Stomach (tissue), 4 donors: ENCODE measurements at regions not wholly inside any gene's neighbourhood (a gene's known extent, or its start where the extent isn't known, plus 50 kb on each side); places are given as distances from the start of the nearest gene placed in this dataset.

ENCODE experiments used
- CTCF ChIP-seq, 7 experiments: fragments of 450-650 bp in 4 of 7; fragments of 200-600 bp in 3 of 7; sonication (generic) in 3 of 7; IDR thresholded peaks; one replicate each; pipeline ENCODE4 v1.5.1; 2016 to 2019; ENCODE audit warnings: antibody characterized with exemption in 7 of 7, control low read depth in 2 of 7, mild to moderate bottlenecking in 1 of 7
- EP300 ChIP-seq: sonication (generic); formaldehyde crosslinking; IDR thresholded peaks from one replicate; pipeline ENCODE4 v1.6.1; 2017; ENCODE audit warnings: antibody characterized with exemption
- POLR2A ChIP-seq, 4 donors: fragments of 450-650 bp; IDR thresholded peaks; one replicate each; pipeline ENCODE4 v1.6.1; 2016; ENCODE audit warnings: antibody characterized with exemption in 4 of 4, control low read depth in 2 of 4, mild to moderate bottlenecking in 1 of 4, moderate library complexity in 1 of 4
- POLR2AphosphoS5 ChIP-seq, 3 donors: sonication (generic); formaldehyde crosslinking; IDR thresholded peaks; one replicate each; pipeline ENCODE4 v1.6.1; 2016; ENCODE audit warnings: antibody characterized with exemption in 3 of 3

DNA sequence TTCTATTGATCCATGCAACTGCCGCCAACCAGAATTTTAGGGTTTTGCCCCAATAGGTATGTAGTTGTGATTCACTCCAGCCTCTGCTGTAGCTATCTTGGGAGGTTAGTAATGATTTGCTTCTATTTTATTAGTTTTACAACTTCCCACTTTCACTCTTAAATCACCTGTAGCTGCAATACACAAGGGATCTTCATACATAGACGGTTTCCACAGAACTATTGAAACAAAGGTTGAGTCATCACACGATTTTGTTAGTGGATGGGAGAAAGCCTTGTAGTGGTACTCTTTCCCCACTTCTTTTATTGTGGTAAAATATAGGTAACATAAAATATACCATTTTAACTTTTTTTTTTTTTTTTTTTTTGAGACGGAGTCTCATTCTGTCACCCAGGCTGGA is 104.2 kb upstream of the SPRED2 start:
- TF ChIP-seq EP300 (no peak), CTCF (IDR thresholded peaks at IDR 0.05) (no peak), POLR2AphosphoS5 (IDR thresholded peaks at IDR 0.05) (no peak), POLR2A (IDR thresholded peaks at IDR 0.05) (no peak)
